Inferior parietal cortex (tissue), 1 donor: ENCODE measurements at regions not wholly inside any gene's neighbourhood (a gene's known extent, or its start where the extent isn't known, plus 50 kb on each side); places are given as distances from the start of the nearest gene placed in this dataset.

ENCODE experiments used
- DNase-seq: peaks from one replicate; pipeline ENCODE4 v3.0.0-alpha.2; 2016; ENCODE audit errors: extremely low spot score

DNA sequence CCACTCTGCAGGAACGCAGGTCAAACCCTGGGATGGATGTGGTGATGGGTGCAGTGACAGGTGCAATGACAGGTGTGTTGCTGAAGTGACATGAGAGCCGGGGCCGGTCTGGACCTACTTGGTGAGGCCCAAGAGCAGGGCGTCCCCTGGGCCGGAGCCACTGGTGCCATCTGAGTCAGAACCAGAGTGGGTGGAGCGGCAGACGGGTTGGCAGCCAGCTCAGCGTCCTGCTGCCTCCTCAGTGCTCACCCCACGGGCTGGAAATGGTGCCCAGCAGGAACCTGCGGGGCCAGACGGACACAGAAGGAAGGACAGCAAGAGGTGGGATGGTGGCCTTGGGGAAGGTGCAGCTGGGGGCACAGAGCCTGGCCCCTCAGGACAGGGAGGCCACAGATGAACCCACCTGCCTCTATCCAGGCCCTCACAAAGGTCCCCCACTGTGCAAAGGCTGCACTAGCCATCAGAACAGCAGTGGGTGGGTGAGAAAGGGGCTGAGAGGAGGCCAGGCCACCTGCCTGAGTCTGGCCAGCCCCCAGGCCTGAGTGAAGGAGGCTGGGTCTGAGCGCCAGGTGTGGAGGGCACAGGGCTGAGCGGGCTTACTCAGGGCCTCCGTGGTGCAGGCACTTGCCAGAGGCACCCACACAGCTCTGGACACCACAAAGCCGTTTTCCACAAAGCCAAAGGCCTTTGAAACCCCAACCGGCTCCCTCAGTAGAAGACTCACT lies 129.0 kb upstream of the PPP2R2D start:
- DNase-seq = no peak

DNA sequence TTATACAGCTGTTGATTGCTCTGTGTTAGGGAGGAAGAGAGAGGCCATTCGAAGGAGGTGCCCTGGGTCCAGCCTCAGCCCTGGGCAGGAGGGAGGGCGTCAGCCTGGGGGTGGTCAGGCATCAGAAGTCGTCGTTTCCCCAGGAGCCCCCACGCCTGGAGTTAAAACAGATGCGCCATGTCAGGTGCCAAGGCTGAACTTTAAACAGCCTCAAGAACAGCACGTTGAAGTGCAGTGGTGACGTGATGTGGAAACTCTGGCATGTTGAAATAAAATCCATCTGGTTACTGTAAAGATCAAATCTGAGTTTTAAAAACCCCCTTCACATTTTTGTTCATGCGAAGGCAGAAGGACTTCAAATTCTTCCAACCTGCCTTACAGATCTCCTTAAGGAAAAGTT lies 128.4 kb upstream of the PPP2R2D start:
- DNase-seq = no peak

DNA sequence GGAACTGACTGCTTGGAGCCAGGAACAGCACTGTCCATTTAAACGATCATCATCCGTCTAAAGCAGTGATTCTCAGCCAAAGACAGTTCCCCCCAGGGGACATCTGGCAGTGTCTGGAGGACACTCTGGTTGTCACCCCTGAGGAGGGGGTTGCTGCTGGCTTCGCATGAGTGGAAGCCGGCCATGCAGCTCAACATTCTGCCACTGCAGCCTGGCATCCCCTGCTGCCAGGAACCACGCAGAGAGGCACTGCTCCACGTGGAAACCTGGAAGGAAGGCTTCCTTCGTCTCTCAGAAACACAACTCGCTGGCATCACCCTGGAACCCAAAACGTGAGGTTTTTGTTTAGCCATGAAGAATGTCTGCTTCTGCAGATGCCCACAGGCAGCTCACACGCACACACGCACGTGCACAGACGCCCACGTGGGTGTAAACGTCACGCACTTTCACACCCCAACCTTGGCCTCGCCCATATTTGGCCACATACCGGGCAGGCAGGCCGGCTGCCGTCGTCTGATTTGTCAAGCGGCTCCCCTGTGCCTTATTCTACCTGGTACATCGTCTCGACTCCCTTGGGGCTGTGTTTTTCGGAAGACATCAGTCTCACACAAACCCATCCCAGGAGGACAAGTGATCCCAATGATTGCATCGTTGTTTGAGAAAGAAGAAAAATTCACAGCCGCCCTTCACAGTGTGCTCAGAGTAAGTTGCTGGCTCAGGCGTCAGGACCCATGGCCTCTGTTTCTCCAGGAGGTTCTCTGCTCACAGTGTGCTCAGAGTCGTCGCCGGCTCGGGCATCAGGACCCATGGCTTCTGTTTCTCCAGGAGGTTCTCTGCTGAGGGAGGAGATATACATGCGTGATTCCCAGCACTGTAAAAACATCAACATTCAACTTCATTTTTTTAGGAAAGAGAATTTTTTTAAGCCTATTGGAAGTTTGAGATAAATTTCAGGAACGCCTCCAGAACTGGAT lies 127.2 kb upstream of the PPP2R2D start:
- DNase-seq = no peak

DNA sequence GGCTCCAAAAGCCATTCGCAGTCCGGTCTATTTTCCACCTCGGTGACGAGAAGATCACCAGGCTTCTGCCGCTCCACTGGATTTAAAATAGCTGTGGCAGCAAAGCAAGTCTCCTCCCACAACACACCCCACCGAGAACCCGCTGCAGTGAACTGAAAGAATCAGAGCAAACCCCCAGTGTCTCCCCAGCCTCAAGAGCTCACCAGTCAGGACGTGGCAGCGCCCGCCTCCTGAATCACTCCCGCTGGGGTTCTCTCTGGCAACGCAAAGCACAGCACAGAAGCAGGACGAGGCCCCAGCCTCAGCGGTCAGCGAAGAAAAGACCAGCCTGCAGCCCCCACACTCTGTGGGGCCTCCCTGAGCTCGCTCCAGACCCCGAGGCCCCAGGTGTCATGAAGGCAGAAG lies 126.1 kb upstream of the PPP2R2D start:
- no peak for DNase-seq

DNA sequence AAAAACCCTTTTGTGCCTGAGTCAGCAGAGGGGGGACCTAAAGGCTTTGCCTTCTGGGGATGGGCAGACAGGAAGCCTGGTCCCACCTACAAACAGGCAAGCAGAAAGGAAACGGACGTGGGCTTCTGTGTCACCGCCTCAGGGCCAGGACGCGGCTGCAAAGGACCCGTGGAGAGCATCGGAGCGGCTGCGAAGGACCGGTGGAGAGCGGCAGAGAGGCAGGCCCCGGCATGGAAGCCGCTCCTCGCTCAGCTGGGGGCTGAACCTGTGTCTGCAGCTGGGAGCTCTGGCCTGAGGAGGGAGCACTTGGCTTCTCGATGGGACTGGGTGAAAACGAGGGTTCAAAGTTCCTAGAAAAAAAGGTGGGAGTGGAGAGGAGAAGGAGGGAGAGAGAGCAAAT lies 125.4 kb upstream of the PPP2R2D start:
- no peak for DNase-seq

DNA sequence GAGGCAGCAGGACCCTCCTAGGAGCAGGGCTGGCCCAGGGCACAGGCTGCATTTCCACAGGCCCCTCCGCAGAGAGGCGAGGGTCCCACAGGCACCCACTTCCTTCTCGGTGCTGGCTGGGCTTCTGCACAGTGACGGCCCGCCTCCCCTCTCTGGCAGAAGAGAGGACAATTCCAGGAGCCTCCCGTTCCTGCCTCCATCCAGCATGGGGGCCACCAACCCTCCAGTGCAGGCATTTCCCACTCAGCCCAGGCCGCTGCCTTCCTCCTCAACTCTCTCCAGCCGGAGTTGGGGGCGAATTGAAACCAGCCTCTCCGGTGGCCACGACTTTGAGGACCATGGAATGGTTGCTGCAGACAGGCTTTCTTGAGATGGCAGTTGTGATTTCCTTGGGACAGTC lies 125.0 kb upstream of the PPP2R2D start:
- no peak for DNase-seq

DNA sequence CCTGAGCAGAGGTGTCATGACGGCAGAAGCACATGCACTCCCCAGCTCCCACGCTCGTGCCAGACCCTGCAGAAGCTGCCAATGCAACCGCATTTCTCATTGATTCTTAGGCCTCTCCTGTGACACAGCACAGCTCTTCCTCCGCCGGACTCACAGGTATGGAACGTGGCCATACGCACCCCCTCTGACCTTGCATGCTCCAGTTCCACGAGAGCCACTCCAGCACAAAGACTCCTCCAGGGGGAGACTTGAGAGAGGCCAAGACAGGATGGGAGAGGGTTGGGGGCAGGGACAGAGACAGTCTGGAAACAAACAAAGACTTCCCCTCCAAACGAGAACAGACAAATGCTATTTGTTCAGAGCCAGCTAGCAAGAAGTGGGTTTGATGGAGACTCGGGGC lies 124.3 kb upstream of the PPP2R2D start:
- no peak for DNase-seq

DNA sequence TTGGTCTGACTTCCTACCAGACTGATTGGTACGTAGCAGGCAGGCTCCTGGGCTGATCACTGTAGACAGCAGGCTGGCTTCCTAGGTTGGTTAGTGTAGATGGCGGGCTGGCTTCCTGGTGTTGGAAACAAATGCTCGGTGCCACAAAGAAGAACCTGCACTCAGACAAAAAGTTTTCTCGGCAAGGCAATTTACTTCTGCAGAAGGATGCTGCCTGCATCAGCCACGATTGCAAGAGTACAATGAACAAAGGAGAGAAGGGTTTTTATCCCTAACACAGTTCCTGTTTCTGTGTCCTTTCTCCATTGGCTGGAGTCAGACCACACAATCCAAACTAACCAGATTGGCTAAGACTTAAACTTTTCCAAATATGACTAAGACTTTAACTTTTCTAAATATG lies 123.6 kb upstream of the PPP2R2D start:
- no peak for DNase-seq

DNA sequence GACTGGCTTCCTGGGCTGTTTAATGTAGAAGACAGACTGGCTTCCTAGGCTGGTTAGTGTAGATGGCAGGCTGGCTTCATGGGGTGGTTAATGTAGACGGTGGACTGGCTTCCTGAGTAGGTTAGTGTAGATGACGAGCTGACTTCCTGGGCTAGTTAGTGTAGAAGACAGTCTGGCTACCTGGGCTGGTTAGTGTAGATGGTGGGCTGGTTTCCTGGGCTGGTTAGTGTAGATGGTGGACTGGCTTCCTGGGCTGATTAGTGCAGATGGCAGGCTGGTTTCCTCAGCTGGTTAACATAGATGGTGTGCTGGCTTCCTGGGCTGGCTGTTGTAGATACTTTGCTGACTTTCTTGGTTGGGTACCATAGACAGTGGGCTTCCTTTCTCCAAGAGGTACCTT lies 122.9 kb upstream of the PPP2R2D start:
- no peak for DNase-seq

DNA sequence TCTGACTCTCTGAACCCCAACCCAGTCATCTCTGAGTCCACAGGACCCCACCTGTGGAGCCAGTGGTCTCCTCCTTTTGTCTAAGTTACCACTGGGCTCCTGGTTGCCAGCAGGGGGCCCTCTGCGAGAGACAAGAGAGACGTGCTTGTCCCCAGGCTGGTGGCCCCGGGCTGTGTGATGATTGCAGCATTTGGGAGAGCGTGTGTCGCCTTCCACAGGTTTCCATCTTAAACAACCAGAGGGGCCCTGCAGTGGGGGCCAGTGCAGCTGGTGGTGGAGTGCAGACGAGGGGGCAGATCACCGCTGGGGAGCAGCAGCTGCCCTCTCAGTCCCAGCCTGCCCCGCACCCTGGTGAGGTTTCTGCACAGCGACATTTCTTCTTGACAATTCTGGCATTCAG lies 122.4 kb upstream of the PPP2R2D start:
- no peak for DNase-seq

DNA sequence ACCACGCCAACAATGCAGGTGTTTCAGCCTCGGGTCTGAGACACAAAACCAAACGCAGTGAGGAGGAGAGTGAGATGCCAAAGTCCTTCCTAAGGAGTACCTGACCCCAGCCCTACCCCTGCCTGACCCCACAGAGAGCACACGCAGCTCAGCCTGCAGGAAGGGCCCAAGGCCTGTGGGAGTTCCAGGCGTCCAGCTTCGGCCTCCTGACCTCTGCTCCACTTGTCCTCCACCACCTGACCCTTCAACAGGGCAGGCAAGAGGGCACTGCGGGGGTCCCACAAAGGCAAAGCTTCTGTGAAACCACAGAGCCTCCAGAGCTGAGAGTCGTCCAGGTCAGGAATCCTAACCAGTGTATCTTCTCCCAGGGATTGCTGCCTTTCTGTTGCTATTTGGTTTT lies 122.0 kb upstream of the PPP2R2D start:
- DNase-seq = no peak

DNA sequence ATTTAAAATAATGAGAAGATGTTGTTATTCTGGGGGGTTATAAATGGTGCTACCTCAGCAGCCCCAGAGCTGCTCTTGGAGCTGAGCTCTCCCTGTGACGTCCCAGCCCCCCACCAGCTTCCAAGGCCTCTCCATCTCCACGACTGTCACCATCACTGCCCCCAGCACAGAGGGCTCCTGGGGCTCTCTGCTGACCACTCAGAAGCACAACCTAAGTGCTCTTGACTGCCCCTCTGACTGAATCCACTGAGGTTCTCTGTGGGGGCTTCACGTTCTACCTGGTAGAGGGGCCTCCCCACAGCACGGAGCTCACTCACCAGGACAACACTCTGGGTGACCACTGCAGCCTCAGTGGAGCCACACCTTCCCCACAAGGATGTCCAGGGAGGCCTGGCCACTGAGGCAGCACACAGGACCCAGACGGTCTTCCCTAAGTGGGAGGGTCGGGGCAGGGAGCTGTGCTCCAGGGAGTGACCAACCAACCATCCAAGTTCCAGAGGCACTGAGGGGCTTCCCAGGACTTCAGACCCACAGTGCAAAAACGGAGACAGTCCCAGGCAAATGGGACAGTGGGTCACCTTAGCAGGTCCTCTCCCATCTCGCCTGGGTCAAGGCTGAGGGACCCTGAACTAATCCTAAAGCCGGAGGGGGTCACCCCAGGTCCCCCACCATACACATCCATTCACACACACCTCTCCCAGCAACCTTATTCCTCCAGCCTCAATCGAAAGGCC lies 121.0 kb upstream of the PPP2R2D start:
- no peak for DNase-seq

DNA sequence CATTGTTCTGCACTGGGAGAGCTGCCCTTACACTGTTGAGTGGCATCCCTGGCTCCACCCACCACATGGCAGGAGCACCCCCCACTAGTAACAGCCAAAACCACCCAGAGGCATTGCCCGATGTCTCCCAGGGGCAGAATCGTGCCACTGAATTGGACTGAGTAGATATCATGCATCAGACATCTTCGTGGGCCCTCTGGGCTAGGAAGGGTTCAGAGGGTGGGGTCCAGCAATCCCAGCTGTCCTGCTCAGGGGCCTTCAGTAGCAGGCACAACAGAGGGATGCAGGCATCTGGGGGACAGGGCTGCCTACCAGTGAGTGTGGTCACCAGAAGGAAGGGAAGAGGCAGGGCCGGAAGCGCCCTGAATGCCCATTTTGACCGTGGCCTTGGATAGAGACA lies 119.7 kb upstream of the PPP2R2D start:
- no peak for DNase-seq

DNA sequence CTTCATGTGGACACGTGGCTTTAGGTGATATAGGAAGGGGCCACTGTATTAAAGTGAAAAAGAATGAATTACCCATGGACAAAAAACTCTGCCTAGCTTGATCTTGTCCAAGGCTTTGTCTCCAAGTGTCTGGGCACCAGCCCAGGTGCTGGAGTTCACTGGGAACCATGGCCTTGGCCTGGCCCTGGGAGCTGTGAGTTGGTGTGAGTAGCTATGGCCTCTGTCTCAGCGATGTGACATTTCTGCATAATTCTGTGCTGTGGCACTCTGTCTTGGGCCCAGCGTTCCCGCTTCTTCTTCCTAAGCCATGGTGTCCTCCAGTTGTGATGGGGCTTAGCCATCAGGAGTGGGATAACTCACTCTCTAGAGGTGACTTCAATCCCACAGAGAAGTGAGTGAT lies 119.0 kb upstream of the PPP2R2D start:
- DNase-seq = no peak

DNA sequence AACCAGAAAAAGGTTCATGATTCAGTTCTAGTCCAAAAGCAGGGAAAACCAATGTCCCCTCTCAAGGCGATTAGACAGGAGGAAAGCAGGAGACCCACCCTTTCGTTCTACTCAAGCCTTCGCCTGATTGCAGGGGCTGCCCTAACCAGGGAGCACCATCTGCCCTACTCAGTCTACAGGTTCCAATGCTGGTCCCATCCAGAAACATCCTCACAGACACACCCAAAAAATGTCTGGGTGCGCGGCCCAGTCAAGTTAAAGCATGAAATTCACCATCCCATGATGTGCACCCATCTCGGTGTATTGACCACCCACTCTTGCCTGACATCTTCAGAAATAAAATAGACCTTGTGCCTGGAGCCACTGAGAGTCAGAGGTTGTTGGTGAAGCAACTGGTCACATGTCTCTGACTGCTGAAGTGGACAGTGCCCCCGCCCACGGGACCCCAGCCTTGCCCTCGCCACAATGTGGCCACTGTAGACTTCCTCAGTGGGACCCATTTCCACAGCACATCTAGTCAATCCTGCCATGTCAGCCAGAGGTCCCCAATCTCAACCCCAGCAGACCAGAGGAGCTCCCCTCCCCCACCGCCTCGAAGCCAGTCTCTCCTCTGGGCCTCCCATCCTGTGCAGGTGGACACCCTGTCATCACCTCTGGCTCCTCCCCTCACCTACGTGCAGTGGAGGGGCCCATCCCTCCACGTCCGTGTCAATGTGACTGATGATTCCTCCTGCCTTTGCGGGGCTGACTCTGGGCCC lies 116.3 kb upstream of the PPP2R2D start:
- DNase-seq = no peak

DNA sequence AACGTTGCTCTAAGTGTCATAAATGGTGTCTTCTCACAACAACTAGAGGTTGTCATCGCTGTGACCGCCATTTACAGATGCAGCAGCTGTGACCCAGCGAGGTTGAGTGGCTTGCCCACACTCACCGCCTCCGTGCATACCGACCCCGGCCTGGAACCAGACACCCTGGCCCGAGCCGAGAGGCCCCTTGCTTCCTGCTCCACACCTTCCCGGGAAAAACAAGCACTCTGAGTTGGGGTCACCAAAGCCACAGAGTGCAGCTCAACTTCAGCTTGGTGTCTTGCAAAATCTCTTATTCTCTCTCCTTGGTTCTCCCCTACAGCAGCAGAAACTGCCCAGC lies 115.7 kb upstream of the PPP2R2D start:
- DNase-seq = no peak

DNA sequence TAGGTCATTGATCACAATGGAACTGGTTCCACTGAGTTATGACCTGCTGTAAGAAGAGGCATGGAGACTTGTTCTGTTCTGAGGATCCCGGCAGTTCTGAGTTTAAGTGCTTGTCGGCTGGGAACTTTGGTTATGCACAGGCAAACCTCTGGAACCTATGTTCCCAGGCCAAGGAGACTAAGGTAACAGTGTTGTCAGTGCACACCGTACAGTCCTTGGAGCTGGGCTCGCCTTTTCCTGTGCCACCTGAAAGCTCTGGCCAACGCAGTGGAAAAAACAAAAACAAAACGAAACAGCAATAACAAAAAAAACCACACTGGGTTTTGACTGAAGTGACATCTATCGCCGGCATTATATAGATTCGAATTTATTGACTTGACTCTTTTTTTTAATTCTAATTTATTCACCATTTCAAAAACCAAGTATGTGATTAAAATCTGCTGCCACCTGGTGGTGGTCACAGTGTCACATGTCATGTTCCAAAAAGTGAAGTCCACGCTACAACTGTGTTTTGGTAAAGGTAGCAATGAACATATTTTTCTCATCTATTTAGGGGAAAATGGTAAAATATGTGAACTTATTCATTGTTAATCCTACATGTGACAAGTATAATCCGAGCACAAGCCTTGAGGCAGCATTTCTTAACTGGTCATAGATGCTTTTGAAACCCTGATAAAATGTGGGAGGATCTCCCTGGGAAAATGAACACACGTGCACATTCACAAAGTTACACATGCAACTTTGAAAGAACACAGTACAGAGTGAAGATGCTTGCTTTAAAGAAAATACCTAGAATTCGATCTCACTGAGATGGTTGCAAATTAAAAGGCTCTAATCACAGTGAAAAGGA lies 113.8 kb upstream of the PPP2R2D start:
- peak; percentile 88 for DNase-seq

DNA sequence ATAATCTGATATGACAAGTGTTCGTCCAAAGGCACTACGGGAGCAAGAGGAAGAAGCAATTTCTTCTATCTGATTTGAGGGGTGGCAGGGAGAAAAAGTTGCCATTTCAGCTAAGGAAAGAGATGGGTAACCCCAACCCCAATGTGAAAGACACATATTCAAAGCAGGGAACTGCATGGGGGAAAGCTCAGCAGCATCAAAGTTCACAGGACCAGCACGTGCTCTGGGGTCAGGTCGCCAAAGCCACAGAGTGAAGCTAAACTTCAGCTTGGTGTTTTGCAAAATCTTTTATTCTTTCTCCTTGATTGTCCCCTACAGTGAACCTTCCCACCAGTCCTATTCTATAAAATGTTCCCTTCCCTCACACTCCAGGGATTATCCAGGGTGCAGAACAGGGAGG lies 112.8 kb upstream of the PPP2R2D start:
- no peak for DNase-seq

DNA sequence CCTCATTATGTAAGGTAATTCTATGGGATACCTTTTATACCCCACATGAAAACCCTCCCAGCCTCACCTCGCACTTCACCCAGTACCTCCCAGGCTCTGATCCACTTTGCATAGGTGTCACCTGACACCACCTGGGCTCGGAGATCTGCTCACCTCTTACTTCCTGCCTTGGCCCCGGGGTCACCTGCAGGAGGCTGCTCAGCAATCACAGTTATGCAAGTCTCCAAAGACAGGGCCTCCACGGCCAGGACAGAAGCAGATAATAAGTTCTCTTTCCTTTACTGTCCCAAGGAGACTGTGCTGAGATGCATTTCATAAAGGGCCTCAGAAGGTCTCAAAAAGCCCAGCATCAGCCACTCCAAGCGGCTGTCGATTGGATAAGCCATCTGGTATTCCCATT lies 112.4 kb upstream of the PPP2R2D start:
- DNase-seq = no peak

DNA sequence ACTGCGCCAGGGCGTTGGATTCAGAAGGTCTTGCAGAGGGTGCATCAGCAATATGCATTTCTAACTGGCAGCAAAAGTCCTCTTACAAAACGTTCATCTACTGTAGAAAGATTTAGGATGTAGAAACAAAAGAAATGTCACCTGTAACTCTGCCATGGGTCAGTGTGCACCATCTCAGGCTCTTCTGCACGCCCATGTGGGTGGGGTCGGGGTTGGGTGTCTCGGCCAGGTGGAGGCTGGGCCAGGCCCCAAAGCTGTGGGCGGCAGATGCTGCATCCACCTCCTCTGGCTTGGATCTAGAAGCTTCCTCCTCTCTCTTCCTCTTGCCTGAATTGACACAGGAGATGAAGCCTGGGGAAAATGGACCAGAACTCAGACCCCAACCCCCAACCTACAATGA lies 111.3 kb upstream of the PPP2R2D start:
- no peak for DNase-seq

DNA sequence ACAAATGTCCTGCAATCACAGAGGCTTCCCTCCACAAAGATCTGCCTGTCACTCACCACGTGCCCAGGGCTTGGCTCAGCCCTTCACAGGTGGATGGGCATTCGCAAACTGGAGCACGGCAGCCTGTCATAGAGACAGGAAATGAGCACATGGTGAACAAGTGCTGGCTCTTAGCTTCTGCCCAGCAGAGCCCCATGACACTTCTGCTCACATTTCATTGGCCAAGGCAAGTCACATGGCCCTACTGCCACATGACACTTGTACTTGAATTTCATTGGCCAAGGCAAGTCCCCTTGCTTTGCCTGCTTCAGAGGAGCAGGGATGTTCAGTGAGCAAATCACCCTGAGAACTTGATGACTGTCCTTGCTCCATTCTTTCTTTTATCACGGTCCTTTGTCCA lies 110.8 kb upstream of the PPP2R2D start:
- DNase-seq = no peak
